Natural killer cell (primary cell): ENCODE measurements at regions not wholly inside any gene's neighbourhood (a gene's known extent, or its start where the extent isn't known, plus 50 kb on each side); places are given as distances from the start of the nearest gene placed in this dataset.

ENCODE experiments used
- ATAC-seq, 3 donors: fragments of 150-1000 bp in 2 of 3; fragments of 200-7000 bp in 1 of 3; cut with Tn5 transposase; 1 replicate in 1 of 3; 2 replicates in 2 of 3; pipeline ENCODE4 v1.10.0; 2021; ENCODE audit warnings: mild to moderate bottlenecking in 2 of 3, moderate library complexity in 2 of 3
- DNase-seq, 2 donors: peaks; one replicate each; pipeline versions ENCODE4 v3.0.0 to v3.0.0-alpha.2; 2013 to 2021; ENCODE audit warnings: mixed read lengths in 1 of 2
- H3K27ac ChIP-seq: one replicate; pipeline ENCODE4 v1.5.1; 2013; ENCODE audit warnings: mild to moderate bottlenecking, low read length
- H3K27me3 ChIP-seq: one replicate; pipeline ENCODE4 v1.6.1; 2013; ENCODE audit warnings: low read length; ENCODE audit not compliant: control insufficient read depth, insufficient read depth
- H3K36me3 ChIP-seq: one replicate; pipeline ENCODE4 v1.6.1; 2013; ENCODE audit warnings: low read length; ENCODE audit not compliant: control insufficient read depth, insufficient read depth
- H3K4me1 ChIP-seq: one replicate; pipeline ENCODE4 v1.6.1; 2013; ENCODE audit warnings: low read length; ENCODE audit not compliant: control insufficient read depth, insufficient read depth
- H3K4me3 ChIP-seq: one replicate; pipeline ENCODE4 v1.5.1; 2013; ENCODE audit warnings: low read length
- H3K9me3 ChIP-seq: one replicate; pipeline ENCODE4 v1.6.1; 2013; ENCODE audit warnings: low read length; ENCODE audit not compliant: control insufficient read depth, insufficient read depth
- H3K27ac Mint-ChIP-seq, 2 donors: one replicate each; pipeline ENCODE4 v1.8.0; 2022; ENCODE audit warnings: mild to moderate bottlenecking in 2 of 2, mixed read lengths in 2 of 2, moderate library complexity in 1 of 2
- H3K27me3 Mint-ChIP-seq, 2 donors: one replicate each; pipeline ENCODE4 v1.8.0; 2022; ENCODE audit warnings: low read depth in 2 of 2, mixed read lengths in 2 of 2
- H3K36me3 Mint-ChIP-seq: one replicate; pipeline ENCODE4 v1.8.0; 2022; ENCODE audit warnings: mixed read lengths
- H3K4me1 Mint-ChIP-seq, 2 donors: one replicate each; pipeline ENCODE4 v1.8.0; 2022; ENCODE audit warnings: mixed read lengths in 2 of 2
- H3K4me3 Mint-ChIP-seq: one replicate; pipeline ENCODE4 v1.8.0; 2022; ENCODE audit warnings: mild to moderate bottlenecking, moderate library complexity, mixed read lengths
- H3K9me3 Mint-ChIP-seq, 2 donors: one replicate each; pipeline ENCODE4 v1.8.0; 2022; ENCODE audit warnings: mixed read lengths in 2 of 2
- WGBS: methylation state at CpG from one replicate; pipeline ENCODE4 v1.1.7; 2013; ENCODE audit warnings: missing lambda C conversion rate; ENCODE audit not compliant: insufficient coverage; 5-methylcytosine and 5-hydroxymethylcytosine counted together
- intact Hi-C: fragments of 100-400 bp; cut with micrococcal nuclease; formaldehyde crosslinking; loops from one replicate; pipeline ENCODE4 v1.14.2; 2022
- TF ChIP-seq, protein P1 (sequence below): fragments of 200-600 bp; IDR thresholded peaks from one replicate; pipeline ENCODE4 v1.8.0; 2022; ENCODE audit warnings: antibody characterized with exemption

DNA sequence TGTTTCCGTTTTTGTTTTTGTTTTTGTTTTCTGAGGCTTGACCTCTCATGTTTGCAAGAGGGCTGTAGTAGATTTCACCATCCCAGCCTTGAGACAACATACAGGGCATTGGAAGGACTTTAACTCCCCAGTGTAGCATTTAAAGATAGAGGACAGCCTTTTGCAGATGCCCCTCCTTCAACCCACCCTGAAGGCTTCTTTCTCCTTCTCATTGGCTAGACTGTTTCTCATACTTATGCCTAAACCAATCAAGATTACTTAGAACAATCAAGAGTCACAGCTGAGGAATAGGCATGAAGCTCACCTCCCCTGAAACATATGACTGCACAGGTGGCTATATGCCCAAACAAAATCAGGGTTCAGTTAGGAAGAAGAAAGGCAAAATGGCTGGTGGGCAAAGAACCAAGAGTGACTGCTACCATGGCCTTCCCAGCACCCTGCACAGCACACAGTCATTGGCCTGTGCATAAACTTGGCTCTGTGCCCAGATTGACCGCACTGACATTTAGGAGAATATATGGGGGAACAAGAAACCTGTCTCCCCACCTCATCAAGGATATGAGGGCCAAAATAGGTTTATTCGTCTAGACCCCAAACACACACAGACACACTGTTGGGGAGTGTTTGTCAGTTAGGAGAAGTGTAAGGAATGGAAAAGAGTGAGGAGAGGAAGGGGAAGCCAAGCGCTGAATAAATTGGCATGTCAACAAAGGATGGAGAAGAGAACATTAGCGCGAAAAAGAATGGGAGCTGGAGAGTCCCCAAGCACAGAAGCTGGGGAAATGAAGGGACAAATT is 137.3 kb upstream of the RANBP3L start:
- intact Hi-C loops: no loop called here
- H3K27ac Mint-ChIP-seq: no peak overlapping the region
- DNase-seq: no peak

DNA sequence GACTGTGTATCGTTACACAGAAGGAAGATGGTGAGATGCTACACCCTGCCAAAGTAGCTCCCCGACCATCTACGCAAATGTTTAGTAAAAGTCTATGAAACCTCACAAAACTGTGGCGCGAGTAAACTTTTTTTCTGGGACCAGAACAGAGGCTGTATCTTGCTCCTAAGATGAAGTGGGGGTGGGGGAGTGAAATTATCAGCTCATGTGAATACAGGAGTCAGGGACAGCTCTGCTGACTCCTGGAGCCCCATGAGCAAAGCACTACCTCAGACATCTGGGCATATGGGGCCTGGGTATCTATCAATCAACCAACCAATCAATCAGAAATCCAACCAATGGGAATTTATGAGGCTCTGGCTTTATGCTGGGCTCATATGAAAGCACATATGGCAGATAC is 138.6 kb upstream of the RANBP3L start:
- WGBS: 93% methylated on average over 5 of the region's 5 CpGs
- ATAC-seq: no peak
- Histone ChIP-seq H3K36me3 (no peaks in the 10 kb centered on the region), H3K27ac (no peak overlapping the region), H3K27me3 (no peaks in the 10 kb centered on the region), H3K4me3 (no peak overlapping the region), H3K9me3 (no peaks in the 10 kb centered on the region), H3K4me1 (no peaks in the 10 kb centered on the region)
- H3K27me3 Mint-ChIP-seq: peaks cover 12 to 24% of the 10 kb centered on the region in 2 donors
- DNase-seq: no peak
- TF ChIP-seq, protein P1, sequence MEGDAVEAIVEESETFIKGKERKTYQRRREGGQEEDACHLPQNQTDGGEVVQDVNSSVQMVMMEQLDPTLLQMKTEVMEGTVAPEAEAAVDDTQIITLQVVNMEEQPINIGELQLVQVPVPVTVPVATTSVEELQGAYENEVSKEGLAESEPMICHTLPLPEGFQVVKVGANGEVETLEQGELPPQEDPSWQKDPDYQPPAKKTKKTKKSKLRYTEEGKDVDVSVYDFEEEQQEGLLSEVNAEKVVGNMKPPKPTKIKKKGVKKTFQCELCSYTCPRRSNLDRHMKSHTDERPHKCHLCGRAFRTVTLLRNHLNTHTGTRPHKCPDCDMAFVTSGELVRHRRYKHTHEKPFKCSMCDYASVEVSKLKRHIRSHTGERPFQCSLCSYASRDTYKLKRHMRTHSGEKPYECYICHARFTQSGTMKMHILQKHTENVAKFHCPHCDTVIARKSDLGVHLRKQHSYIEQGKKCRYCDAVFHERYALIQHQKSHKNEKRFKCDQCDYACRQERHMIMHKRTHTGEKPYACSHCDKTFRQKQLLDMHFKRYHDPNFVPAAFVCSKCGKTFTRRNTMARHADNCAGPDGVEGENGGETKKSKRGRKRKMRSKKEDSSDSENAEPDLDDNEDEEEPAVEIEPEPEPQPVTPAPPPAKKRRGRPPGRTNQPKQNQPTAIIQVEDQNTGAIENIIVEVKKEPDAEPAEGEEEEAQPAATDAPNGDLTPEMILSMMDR: no peak
- intact Hi-C loops: no loop called here
- H3K4me1 Mint-ChIP-seq: peaks cover 0 to 5% of the 10 kb centered on the region in 2 donors
- peaks cover 0 to 3% of the 10 kb centered on the region in 2 donors for H3K9me3 Mint-ChIP-seq
- no peaks in the 10 kb centered on the region for H3K36me3 Mint-ChIP-seq
- no peak overlapping the region for H3K27ac Mint-ChIP-seq
- no peak overlapping the region for H3K4me3 Mint-ChIP-seq

More for the DNA sequence above, 137.3 kb upstream of the RANBP3L start:
- Histone ChIP-seq H3K36me3 (no peaks in the 10 kb centered on the region), H3K27me3 (no peaks in the 10 kb centered on the region), H3K9me3 (no peaks in the 10 kb centered on the region), H3K4me1 (no peaks in the 10 kb centered on the region), H3K27ac (no peak overlapping the region), H3K4me3 (no peak overlapping the region)
- TF ChIP-seq, protein P1: no peak
- no peak for ATAC-seq
- Mint-ChIP-seq H3K27me3 (peaks cover 12 to 24% of the 10 kb centered on the region in 2 donors), H3K4me3 (no peak overlapping the region), H3K36me3 (no peaks in the 10 kb centered on the region), H3K9me3 (peaks cover 0 to 3% of the 10 kb centered on the region in 2 donors), H3K4me1 (peaks cover 0 to 5% of the 10 kb centered on the region in 2 donors)
- whole genome bisulfite sequencing: 95% methylated on average over 6 of the region's 6 CpGs

DNA sequence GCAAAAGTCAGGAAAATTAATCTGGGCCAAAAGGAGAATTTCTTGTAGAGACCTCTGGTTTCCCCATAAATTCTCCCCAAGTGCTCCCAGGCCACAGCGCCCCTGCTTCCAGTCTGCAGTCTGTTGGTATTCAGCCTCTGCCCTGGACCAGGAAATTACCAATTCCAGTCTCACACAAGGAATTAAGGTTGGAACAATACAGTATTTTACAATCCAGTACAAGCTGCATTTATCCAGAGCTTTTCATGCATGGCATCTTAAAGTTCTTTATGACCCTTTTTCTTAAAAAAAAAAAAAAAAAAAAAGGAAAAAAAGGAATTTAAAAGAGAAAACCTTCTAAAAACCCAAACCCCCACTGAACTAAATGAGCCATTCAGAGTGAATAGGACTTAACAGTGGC is 139.6 kb upstream of the RANBP3L start:
- H3K4me1 Mint-ChIP-seq: peaks cover 0 to 5% of the 10 kb centered on the region in 2 donors
- no peak overlapping the region for H3K27ac Mint-ChIP-seq
- intact Hi-C loops: no loop called here
- Histone ChIP-seq H3K27me3 (no peaks in the 10 kb centered on the region), H3K4me3 (no peak overlapping the region), H3K4me1 (no peaks in the 10 kb centered on the region), H3K36me3 (no peaks in the 10 kb centered on the region), H3K27ac (no peak overlapping the region), H3K9me3 (no peaks in the 10 kb centered on the region)
- no peak overlapping the region for H3K4me3 Mint-ChIP-seq
- WGBS: 75% methylated on average over 1 of the region's 1 CpG
- no peak for DNase-seq
- peaks cover 12 to 19% of the 10 kb centered on the region in 2 donors for H3K27me3 Mint-ChIP-seq
- no peak for ATAC-seq
- TF ChIP-seq, protein P1: no peak
- no peaks in the 10 kb centered on the region for H3K36me3 Mint-ChIP-seq
- H3K9me3 Mint-ChIP-seq: peaks cover 0 to 3% of the 10 kb centered on the region in 2 donors
